ENCODE measurements at regions not wholly inside any gene's neighbourhood (a gene's known extent, or its start where the extent isn't known, plus 50 kb on each side); places are given as distances from the start of the nearest gene placed in this dataset.

GRCh38 chr12:81811778-81812125 lies 52.6 kb upstream of the PPFIA2 start:
- Histone ChIP-seq H3K4me1 (ENCODE audit: control insufficient read depth in 4 of 4, insufficient read depth in 4 of 4, low read length in 3 of 4) (no peaks in the 10 kb centered on the region), H3K27me3 (ENCODE audit: control insufficient read depth in 4 of 4, insufficient read depth in 4 of 4, low read length in 3 of 4) (no peaks in the 10 kb centered on the region), H3K9ac (ENCODE audit: low read depth in 1 of 2, low read length in 2 of 2) (no peak overlapping the region), H3K9me3 (ENCODE audit: control insufficient read depth in 4 of 4, low read length in 3 of 4) (peaks cover 0 to 2% (median 0%) of the 10 kb centered on the region in 4 donors), H3K27ac (ENCODE audit: low read depth in 1 of 2, low read length in 2 of 2) (no peak overlapping the region), H3K4me3 (ENCODE audit: low read depth in 1 of 3, low read length in 3 of 3) (no peak overlapping the region), H3K36me3 (ENCODE audit: control insufficient read depth in 4 of 4, insufficient read depth in 3 of 4, low read depth in 1 of 4, low read length in 3 of 4) (no peaks in the 10 kb centered on the region)
- DNase-seq (ENCODE audit: low spot score): no peak
- no peak for TF ChIP-seq ZBTB33 (IDR thresholded peaks at IDR 0.05)
- TF ChIP-seq FOXA1 (IDR thresholded peaks at IDR 0.05): no peak
- TF ChIP-seq ATF3 (IDR thresholded peaks at IDR 0.05): no peak
- no peak for TF ChIP-seq YY1 (IDR thresholded peaks at IDR 0.05)
- TF ChIP-seq REST (IDR thresholded peaks at IDR 0.05): no peak
- no peak for TF ChIP-seq HNF4A (conservative IDR thresholded peaks at IDR 0.05)
- no peak for TF ChIP-seq JUND (IDR thresholded peaks at IDR 0.05)
- TF ChIP-seq SP1 (IDR thresholded peaks at IDR 0.05): no peak
- no peak for TF ChIP-seq CTCF (IDR thresholded peaks at IDR 0.05; ENCODE audit: low read depth, low read length, missing input control)
- no peak for TF ChIP-seq TAF1 (conservative IDR thresholded peaks at IDR 0.05)
- 64% methylated on average over 5 of the region's 5 CpGs for WGBS

GRCh38 chr12:81811061-81811777 lies 52.1 kb upstream of the PPFIA2 start:
- no peak overlapping the region for H3K27ac ChIP-seq (ENCODE audit: low read depth in 1 of 2, low read length in 2 of 2)
- no peak overlapping the region for H3K9ac ChIP-seq (ENCODE audit: low read depth in 1 of 2, low read length in 2 of 2)
- 73% methylated on average over 7 of the region's 7 CpGs for WGBS
- H3K4me1 ChIP-seq (ENCODE audit: control insufficient read depth in 4 of 4, insufficient read depth in 4 of 4, low read length in 3 of 4): no peaks in the 10 kb centered on the region
- H3K4me3 ChIP-seq (ENCODE audit: low read depth in 1 of 3, low read length in 3 of 3): no peak overlapping the region
- TF ChIP-seq MAX (IDR thresholded peaks at IDR 0.05): no peak
- no peak for TF ChIP-seq TAF1 (conservative IDR thresholded peaks at IDR 0.05)
- no peak for TF ChIP-seq JUND (IDR thresholded peaks at IDR 0.05)
- TF ChIP-seq GABPA (IDR thresholded peaks at IDR 0.05 in 1 of 2, conservative IDR thresholded peaks at IDR 0.05 in 1 of 2): no peak
- TF ChIP-seq NR2F2 (IDR thresholded peaks at IDR 0.05): no peak
- TF ChIP-seq FOXA1 (IDR thresholded peaks at IDR 0.05): no peak
- TF ChIP-seq FOXA2 (IDR thresholded peaks at IDR 0.05): no peak
- no peak for TF ChIP-seq ATF3 (IDR thresholded peaks at IDR 0.05)
- no peak for TF ChIP-seq YY1 (IDR thresholded peaks at IDR 0.05)
- TF ChIP-seq CTCF (IDR thresholded peaks at IDR 0.05; ENCODE audit: low read depth, low read length, missing input control): no peak
- no peak for TF ChIP-seq HNF4A (conservative IDR thresholded peaks at IDR 0.05)
- TF ChIP-seq RAD21 (IDR thresholded peaks at IDR 0.05): no peak
- TF ChIP-seq RXRA (IDR thresholded peaks at IDR 0.05): no peak
- TF ChIP-seq HNF4G (IDR thresholded peaks at IDR 0.05): no peak
- no peak for TF ChIP-seq SP1 (IDR thresholded peaks at IDR 0.05)
- no peak for TF ChIP-seq ZBTB33 (IDR thresholded peaks at IDR 0.05)
- TF ChIP-seq EGR1 (IDR thresholded peaks at IDR 0.05; ENCODE audit: low read depth in 2 of 2): no peak
- DNase-seq (ENCODE audit: low spot score): no peak
- H3K36me3 ChIP-seq (ENCODE audit: control insufficient read depth in 4 of 4, insufficient read depth in 3 of 4, low read depth in 1 of 4, low read length in 3 of 4): no peaks in the 10 kb centered on the region
- H3K27me3 ChIP-seq (ENCODE audit: control insufficient read depth in 4 of 4, insufficient read depth in 4 of 4, low read length in 3 of 4): no peaks in the 10 kb centered on the region
- no peaks in the 10 kb centered on the region for H3K9me3 ChIP-seq (ENCODE audit: control insufficient read depth in 4 of 4, low read length in 3 of 4)
